ENCODE measurements at regions not wholly inside any gene's neighbourhood (a gene's known extent, or its start where the extent isn't known, plus 50 kb on each side); places are given as distances from the start of the nearest gene placed in this dataset.

GRCh38 chr2:198478361-198478760 is 674.0 kb downstream of the PLCL1 start:
- no peak for TF ChIP-seq EZH2phosphoT487 (IDR thresholded peaks at IDR 0.05; ENCODE audit: insufficient read depth, low read depth)
- TF ChIP-seq EZH2 (IDR thresholded peaks at IDR 0.05; ENCODE audit: insufficient read depth, poor library complexity, severe bottlenecking): no peak
